LHCN-M2 (cell line): ENCODE measurements at regions not wholly inside any gene's neighbourhood (a gene's known extent, or its start where the extent isn't known, plus 50 kb on each side); places are given as distances from the start of the nearest gene placed in this dataset.

Source experiments
- DNase-seq: peaks from one replicate; pipeline ENCODE4 v3.0.0-alpha.2; 2012; ENCODE audit warnings: low read depth

DNA sequence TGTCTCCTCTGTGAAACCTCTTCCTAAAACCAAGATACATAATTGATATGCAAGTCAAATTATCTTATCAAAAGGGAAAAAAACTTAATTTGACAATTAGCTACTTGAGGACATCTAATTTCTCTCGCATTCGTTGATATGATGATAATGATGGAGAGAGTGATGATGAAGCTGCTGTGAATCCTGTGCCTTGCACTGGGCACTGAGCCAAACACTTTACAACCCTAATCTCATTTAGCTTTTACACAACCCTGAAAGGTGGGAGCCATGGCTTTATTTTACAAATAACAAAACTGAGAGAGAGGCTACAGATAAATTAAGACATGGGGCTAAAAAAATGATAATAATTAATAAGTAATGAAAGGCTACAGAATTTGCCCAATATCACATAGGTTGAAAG lies 176.0 kb downstream of the NOC3L start:
- DNase-seq: no peak

DNA sequence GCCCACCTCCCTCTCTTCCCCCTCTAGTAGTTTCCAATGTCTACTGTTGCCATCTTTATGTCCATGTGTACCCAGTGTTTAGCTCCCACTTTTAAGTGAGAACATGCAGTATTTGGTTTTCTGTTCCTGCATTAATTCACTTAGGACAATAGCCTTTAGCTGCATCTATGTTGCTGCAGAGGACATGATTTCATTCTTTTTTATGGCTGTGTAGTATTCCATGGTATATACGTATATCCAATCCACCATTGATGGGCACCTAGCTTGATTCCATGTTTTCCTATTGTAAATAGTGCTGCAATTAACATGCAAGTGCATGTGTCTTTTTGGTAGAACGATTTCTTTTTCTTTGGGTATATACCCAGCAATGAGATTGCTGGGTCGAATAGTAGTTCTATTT lies 170.4 kb downstream of the NOC3L start:
- no peak for DNase-seq

DNA sequence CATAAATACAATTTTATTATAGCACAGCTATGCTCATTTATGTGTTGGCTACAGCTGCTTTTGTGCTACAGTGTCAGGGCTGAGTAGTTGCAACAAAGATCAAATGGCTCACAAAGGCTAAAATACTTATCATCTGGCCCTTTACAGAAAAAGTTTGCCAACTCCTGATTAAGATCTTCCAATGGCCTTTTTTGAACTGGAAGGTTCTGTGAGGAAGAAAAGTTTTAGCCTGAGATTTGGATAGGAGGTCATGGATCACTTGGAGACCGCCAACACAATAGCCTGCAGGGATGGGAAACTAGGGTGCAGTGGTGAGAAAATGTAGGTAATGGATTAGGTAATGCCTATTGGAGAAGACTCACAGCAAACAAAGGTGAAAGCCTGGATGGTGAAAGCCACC lies 169.8 kb downstream of the NOC3L start:
- no peak for DNase-seq

DNA sequence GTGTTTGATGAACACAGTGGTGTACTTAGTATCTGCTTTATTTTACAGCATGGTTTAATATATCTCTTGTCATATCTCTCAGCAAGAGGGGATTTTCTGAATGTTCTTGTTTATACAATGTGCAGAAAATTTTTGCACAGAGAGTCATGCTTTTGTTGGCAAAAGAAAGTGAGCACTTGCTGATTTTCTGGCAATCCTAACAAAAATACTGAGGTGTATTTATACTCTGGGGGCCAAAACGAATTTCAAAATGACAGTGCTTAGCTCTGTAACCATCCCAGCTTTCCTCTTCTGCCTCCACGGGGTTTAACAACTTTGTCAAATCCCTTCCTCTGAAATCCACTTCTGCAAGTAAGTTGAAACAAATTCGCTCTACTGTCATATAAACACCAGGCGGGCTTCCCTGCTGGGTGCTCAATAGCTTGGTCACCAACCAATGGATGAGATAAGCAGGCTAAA lies 169.2 kb downstream of the NOC3L start:
- peak; percentile 58 for DNase-seq

DNA sequence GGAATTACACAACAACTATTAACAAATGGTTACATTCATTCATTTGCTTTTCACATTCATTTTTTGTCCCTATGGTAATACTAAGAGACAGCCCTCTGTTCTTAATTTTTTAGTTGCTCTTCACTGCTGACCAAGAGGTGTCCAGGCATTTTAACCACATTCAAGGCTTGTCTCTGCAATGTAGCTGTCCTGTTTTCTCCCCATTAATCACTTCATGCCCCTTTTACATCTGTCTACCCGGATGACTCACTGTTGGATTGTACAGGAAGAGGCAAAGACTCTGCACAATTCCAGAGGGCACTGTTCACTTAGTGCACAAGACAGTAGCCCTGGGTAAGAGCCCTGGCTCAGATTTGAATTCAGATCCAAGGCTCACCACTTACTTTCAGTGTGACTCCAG lies 168.5 kb downstream of the NOC3L start:
- peak; percentile 89 for DNase-seq

DNA sequence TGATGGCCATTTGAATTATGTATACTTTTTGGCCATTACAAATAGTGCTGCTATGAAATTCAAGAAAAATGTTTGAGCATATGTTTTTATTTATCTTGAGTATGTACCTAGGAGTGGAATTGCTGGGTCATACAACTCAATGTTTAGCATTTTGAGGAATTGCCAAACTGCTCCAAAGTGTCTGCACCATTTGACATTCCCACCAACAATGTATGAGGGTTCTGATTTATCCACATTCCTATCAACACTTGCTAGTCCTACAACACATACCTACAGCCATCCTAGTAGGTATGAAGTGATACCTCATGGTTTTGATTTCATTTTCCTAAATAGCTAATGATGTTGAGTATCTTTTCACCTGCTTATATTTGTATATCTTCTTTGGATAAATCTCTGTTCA lies 165.5 kb downstream of the NOC3L start:
- no peak for DNase-seq

DNA sequence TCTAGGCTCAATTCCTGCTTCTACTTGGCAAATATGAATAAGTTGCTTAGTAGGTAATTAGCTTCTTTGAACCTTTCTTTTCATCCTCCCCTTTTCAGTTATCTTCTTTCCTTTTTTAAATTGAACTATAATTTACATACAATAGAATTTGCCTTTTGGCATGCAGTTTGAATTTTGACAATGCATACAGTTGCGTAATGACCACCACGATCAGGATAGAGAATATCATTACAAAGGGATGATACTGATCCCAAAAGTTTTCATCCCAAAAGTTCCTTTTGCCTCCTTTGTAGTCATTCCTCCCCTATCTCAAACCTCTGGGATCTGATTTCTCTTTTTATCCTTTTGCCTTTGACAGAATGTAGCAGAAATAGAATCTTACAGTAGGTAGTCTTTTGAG lies 164.4 kb downstream of the NOC3L start:
- no peak for DNase-seq

DNA sequence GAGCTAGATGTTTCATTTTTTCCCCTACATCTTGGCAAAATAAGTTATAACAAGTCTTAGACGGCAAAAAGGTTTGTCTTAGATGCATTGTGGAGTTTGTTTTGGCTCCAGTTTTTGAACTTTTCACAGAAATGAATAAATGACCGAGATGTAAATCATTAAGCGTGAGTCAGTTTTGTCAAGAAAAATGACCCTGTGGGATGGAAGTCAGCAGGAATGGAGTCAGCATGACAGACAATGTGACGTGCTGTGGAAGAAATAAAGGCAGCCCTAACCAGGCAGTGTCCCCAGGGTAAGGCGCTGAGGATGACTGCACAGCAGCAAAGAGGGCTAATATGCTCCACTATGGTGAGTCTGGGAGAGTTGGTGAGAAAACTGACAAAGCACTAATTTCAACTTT lies 163.2 kb downstream of the NOC3L start:
- peak; percentile 25 for DNase-seq

DNA sequence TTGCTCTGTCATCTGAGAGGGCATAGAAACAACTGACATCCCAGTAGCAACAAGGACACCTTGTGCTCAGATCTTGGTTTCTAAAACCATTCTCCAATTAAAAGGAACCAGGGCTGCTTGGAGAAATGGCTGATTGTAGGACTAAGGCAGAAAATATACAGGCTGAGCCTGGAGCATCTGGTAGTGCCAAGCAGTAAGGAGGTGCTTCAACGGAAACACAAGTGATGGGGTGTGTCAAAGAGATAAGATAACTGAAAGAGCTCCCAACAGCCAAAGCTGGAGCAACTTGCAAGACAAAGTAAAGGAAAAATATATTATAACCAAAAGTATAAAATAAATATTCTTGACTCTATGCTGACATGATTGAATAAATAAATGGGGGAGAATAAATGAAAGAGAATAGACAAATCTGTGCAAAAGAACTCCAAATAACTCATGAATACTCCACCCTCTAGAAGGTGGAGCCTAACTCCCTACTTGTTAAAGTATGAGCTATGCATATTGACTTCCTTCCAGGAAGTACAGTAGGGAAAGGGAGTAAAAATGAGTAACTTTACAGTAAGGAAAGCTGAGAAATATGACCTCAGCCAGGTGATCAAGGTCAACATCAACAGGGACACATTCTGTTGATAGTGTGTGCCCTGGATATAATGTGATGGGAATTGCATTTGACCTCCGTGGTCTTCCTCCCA lies 162.4 kb downstream of the NOC3L start:
- no peak for DNase-seq

DNA sequence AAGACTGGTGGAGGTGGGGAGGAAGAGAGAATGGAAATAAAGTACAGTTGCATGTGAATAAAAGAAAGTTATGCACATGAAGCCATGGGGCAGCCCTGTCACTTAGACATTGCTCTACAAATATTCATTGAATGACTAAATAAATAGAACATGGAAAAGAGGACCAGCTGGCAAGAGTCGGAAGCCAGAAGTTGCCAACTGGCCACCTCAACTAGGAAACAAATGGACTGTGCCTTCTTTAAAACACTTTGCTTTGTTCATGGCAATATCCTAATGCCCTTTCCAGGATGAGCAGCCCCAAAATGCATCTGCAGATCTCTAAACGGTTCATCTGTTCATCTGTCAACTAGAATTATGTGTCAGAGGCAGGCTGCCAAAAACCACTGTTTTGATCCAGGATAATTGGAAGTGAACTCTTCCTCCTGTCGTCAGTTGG lies 157.3 kb downstream of the NOC3L start:
- peak; percentile 71 for DNase-seq

DNA sequence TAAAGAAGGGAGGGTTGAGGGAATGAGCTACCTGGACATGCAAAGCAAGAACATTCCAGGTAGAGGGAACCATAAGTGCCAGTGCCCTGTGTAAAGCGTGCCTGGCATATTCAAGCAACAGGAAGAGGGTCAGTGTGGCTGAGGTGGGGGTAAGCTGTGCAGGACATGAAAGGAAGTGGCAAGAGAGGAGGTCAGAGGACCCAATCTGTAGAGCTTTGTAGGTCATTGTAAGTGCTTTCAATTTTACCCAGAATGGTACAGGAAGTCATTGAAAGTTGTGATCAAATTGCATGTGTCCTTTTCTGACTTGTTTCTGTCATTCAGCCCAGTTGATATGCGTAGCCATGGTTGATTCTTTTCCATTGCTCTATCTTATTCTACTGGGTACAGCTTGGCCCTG lies 156.6 kb downstream of the NOC3L start:
- no peak for DNase-seq

DNA sequence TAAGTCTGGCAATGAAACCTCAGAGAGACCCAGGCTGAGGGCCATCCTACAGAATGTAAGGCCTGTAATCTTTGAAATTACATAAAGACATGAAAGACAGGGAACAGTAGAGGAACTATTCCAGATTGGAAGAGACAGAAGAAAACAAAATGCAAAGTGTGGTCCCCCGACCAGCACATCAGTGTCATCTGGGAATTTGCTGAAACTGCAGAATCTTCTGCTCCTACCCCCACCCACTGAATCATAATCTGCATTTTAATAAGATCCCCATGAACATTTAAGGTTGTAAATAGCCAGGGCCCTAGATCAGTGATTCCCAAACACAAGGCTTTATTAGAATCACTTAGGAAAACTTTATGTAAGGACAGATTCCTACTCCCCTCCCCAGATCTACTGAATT lies 154.4 kb downstream of the NOC3L start:
- no peak for DNase-seq

DNA sequence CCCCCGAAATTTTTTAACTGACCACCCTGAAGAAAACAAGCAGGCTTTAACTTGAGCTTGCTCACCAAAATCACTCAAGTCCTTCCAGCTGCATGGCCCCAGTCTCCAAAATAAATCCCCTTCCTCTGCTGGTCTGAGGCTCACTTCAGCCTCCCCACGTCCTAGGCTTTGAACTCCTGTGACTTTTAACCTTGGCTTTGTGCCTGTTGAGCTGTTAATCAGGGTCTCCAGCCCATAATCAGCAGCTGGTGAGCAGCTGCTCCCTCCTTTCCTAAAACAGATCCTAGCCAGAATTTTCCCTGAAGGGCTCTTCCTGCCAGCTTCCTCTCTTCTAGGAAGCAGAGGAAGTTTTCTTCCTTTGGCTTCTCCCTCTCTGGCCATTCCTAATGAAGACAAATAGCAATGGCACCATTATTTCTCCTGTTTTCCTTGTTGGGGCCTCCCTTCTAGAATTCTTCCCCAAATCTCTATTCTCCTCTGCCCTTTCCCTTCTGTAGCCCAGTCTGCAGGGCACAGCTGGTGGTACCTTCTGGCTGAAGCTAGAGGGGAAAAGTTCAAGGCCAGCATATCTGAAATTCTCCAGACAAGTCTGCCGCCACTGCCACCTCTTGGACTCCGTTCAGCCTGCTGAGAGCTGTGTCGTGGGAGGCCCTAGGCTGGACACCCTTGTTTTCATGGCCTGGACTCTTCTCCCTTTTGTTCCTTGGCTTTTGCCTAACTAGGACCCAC lies 152.1 kb downstream of the NOC3L start:
- peak; percentile 58 for DNase-seq

DNA sequence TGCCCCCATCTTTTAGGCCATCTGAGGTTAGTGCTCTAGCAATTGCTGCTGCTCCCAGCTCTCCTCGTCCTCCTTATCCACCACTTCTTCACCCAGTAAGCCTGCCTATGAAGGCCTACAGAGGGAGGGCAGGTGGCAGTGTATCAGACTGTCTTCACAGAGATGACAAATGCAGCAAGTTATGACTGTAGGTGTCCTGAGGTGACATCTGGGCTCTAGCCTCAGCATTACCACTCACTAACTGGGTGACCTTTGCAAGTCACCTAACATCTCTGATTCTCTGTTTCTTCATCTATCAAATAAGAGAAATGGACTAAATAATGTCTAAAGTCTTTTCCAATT lies 151.6 kb downstream of the NOC3L start:
- no peak for DNase-seq

DNA sequence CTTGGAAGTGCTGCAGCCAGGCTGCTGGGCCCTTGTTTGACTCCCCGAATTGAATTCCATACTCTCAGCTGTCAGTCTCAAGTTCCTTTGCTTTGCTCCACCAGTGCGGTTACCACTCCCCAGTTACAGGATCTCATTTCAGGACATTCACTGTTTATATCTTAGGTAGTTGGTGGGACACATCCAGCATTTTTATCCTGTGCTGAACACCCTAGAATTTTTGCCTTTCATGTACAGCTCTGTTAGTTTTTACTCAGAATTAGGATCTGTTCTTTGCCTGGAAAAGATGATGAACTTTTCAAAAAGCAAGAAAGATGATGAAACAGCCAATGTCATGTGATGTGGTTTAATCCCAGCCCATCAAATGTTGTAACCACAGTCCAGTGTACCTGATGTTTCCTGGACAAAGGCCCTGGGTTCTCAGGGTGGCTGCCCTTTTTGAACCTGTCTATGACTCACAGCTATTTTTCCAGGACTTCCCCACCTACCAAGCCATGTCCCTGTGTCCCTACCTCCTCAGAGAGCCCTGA lies 149.7 kb downstream of the NOC3L start:
- DNase-seq: peak; percentile 65

DNA sequence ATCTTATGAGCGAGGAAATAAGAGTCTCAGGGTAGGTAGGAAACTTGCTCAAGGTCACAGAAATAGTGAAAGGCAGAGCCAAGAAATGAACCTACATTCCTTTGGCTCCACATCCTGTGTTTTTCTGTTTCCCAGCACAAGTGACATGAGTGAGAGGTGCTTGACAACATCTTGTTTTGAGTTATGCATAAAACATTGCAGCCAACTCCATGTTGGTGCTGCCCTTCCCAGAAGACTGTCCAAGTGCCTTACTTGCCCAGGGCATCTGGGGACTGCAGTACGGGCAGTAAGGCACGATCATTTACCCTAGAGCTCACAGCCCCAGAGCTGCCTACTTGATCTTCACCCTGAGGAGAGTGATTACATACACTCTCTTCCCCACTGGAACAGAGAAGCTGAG lies 148.8 kb downstream of the NOC3L start:
- DNase-seq: no peak

DNA sequence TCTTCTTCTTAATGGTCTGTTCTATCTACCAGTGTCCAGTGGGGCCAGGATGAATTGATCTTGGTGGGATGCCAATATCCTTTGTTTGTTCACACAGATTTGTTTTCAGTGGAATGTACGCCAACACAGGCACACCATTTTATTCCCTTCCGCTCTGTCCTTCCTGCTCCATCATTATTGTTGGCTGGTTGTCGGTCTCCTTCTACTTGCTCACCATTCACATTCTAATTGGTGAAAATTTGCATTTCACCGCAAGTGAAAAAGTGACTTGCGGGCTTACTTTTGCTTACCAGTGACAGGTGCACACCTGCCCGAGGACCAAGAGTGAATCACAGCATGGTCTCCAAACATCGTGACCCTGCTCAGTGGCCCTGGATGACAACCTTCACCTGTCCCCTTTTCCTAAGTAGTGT lies 148.3 kb downstream of the NOC3L start:
- DNase-seq: no peak

DNA sequence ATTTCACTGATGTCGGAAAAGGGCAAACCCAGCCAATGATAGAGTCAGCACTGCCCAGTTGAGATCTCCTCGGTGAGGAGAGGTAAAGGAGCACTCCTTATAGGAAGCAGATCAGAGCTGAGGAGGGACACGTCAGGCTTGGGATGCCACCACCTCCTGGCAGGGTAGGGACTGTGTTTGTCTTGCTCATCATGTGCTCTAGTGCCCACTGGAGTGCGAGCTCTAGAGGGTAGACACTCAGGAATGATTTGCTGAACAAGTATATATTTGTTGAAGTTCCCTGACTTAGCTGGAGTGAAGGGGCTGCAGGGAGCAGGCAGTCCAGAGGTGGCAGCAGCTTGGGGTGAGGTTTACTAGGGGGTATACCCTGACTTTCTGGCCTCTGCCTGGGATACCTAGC lies 146.5 kb downstream of the NOC3L start:
- DNase-seq: no peak

DNA sequence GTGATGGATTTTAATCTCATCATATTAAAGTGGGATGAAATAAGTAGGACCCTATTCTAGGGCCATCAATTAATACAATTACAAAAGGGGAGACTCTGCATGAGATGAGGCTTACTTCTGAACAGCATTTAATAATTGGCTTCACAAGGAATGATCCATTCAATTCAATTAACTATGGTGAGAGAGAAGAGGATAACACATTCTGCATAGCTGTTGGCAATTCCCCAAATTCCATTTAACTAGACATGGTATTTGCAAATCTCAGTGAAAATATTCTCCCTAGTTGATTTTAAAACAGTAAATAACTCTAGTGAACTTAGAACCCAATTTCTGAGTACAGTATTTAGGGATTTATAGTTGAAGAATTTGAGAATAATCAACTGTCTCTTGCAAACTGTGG lies 145.3 kb downstream of the NOC3L start:
- no peak for DNase-seq

DNA sequence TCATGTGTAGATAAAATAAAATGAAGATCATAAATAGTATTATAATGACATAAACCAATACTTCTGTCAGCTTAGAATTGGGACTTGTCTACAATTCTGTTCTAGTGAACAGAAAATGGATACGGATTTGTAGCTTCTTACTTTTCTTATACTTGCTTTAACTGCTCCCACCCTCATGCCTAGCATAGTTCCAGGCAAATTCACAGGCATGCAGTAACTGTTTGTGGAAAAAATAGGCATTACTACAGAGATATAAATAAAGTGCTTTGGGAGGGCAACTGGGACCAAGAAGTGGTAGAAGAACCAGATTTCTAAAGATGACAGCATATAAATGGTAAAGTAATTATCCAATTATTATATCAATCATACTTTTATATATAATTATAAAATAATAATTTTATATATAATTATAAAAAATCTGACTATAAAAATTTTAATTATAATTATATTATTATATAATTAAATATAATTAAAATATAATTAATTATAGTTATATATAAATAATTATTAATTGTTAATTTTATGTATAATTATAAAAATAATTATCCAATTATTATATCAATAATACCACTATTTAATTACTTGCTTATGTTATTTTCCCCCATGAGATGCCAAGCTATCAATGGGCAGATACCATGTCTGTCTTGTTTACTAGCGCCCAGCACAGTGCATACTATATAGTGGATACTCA lies 144.1 kb downstream of the NOC3L start:
- DNase-seq: peak; percentile 27

DNA sequence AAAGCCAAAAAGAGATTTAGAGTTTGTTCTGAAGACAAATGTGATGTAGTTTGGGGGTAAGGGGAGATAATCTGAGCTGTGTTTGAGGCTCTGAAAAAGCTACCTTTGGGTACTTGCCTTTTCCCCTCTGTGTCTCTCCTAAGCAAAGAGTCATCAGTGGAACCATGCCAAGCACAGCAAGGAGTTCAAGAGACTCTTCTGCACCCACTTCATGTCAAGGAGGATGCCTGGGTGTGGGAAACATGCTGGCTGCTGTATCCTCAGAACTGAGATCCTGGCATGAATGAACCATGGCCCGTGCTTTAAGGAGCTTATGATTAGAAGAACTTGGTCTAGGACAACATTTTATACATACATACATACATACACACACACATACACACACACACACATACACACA lies 142.9 kb downstream of the NOC3L start:
- DNase-seq: peak; percentile 19

DNA sequence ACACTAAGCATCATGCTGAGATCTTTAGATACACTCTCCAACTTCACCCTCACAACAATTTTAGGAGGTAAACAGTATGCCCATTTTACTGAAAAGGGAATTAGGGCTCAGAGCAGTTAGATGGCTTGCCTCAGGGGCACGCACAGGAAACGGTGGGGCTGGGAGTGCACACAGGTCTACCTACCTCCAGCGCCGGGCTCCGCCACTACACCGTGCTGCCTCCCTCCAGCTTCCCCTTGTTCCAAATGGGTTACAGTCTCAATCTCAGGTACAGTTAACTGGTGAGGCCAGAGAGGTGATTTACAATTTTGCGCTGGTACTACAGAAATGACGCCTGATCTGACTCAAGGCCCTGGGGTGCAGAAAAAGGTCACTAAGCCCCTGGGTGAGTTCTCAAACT lies 142.0 kb downstream of the NOC3L start:
- no peak for DNase-seq
